NCI-H2171 treated with DMSO at 0.1 percent for 48 hours (cell line): ENCODE measurements at regions not wholly inside any gene's neighbourhood (a gene's known extent, or its start where the extent isn't known, plus 50 kb on each side); places are given as distances from the start of the nearest gene placed in this dataset.

Experiments used
- DNase-seq: peaks from one replicate; lab custom pipeline; 2025; lab: John Stamatoyannopoulos, UW

DNA sequence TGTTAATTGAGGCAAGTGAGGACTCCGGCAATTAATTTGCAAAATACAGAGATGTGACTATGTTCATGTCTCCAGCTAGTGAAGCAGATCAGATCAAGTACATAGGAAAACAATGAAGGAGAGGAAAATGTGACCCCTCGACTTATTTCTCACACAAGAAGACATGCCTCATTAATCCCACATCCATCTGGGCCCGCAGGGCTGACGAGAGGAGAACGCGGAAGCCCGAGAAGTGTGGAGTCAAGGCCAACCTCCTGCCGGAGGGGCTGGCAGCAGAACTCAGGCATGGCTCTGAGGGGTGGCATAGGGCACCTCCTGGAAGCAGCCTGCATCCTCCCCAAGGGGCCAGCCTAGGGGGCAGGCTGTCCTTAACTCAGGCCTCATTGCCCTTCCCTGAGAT is 54.4 kb downstream of the ZNF503 start:
- peak; percentile 6 for DNase-seq

DNA sequence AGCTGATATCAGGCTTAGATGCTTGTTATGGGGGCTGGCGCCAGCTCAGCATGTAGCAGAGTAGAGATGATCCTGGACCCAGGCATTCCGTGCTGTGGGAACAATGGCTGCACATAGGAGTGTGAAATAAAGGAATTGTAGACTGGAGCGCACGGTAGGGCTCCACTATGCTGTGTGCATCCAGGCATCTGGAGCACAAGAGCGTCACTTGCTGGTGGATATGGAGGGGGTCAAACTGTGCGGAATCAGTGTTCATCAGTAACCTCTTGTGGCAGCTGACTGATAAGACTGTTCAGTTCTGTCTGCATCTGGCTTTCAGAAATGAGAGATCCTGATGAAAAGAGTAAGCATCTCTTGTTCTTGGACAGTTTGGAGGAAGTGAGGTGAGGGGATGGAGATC is 55.8 kb downstream of the ZNF503 start:
- no peak for DNase-seq

DNA sequence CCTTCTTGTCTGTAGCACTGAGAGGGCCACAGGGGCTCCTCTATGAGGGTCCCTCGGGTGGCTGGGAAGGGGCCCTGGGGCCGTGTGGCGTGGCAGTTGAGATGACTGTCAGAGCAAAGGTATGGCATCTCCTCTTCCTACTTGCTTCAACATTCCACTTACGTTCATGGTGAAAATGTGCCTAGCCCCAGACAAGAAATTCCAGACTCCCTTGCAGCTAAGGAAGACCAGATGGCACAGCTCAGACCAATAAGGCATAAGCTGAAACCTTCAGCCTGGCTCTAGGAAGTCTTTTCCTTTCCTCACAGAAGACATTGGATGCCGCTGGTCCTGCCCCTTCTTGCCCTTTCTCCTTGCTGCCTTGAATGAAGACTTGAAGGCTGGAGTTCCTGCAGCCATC is 57.4 kb downstream of the ZNF503 start:
- no peak for DNase-seq

DNA sequence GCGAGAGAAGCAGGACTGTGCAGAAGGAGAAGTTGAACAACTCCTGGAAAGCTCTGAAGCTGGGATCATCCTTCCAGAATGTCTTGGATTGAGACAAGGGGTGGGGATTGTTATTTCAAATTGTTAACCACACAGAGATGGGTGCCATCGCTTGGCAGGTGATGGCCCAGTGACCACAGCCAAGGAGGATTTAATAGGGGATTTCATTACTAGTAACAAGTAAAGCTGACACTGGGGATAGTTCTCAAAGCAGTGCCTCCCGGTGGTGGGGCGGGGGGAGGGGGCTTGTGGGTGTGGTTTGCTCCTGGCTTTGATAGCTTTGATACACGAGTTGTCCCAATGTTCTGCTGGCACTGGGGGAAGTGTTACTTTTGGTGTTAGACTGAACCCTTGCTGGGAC is 59.2 kb downstream of the ZNF503 start:
- DNase-seq = no peak

DNA sequence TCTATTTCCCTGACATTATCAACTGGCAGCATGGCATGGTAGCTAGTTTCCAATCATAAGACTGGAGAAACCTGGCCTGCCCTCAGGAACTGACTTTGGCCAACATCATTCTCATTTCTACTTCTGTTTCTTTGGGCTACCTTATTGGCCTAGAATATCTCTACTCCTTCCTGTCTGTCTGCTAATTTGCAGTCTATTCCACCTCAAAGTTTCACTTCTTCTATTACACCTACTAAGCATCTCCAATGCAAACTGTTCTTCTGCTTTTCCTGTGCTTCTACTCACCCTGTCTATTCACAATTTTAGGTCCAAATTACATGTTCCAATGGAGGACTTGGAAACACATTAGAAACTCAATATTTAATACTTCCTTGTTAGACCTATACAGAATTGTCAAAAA is 65.6 kb downstream of the ZNF503 start:
- DNase-seq = no peak

DNA sequence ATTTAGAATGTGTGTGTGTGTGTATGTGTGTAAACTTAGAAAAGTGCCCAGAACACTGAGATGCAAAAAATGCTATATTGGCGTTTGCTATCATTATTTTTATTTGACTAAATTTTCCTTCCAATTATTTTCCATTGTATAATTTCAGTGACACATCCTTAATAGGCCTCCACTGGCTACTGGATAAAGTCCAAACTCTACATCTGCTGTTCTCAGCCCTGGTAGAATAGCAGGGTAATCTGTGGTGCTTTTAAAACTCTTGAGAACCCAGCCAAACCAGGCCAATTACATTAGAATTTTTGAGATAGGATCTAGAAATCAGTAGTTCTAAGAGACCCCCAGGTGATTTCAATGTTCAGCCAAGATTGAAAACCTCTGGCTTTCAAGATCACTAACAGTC is 66.4 kb downstream of the ZNF503 start:
- DNase-seq = no peak

DNA sequence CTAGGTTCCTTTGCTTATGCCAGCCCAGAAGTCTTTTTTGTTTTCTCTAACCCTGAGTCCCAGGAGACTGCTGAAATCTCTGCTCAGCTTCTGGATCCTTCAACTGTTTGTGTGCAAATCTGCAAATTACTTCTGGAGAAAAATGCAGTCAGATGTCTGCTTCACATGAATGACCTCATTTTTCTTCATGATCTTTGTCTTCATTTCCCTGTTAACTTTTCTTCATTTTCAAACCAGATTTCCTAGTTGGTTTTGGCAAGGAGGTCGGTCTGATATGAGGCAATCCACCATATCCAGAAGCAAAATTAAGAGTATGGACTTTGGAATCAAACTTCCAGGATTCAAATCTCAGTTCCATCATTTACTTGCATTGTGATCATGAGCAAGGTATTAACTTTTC is 66.8 kb downstream of the ZNF503 start:
- DNase-seq = no peak

DNA sequence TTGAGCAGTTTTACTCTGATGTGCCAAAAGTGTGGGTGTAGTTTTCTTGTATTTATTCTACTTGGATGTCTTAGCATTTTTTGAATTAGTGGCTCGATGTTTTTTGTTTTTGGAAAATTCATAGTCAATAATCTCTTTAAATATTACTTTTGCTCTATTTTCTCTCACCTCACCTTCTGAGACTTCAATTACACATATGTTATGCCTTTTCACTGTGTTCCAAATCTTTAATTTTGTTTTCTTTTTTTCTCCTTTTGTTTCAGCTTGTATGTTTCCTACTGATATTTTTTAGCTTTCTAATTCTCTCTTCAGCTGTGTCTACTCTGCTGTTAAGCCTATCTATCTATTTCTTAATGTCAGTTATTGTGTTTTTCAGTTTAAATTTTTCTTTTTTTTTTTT is 69.5 kb downstream of the ZNF503 start:
- no peak for DNase-seq

DNA sequence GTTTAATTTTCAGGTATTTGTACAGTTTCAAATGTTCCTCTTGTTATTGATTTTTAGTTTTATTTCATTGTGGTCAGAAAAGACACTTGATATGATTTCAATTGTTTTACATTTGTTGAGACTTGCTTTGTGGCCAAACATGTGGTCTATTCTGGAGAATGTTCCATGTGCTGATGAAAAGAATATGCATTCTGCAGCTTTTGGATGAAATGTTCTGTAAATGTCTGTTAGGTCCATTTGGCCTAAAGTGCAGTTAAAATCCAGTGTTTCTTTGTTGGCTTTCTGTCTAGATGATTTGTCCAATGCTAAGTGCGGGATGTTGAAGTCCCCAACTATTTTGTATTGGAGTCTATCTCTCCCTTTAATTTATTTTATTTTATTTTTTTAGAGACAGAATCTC is 70.5 kb downstream of the ZNF503 start:
- no peak for DNase-seq

DNA sequence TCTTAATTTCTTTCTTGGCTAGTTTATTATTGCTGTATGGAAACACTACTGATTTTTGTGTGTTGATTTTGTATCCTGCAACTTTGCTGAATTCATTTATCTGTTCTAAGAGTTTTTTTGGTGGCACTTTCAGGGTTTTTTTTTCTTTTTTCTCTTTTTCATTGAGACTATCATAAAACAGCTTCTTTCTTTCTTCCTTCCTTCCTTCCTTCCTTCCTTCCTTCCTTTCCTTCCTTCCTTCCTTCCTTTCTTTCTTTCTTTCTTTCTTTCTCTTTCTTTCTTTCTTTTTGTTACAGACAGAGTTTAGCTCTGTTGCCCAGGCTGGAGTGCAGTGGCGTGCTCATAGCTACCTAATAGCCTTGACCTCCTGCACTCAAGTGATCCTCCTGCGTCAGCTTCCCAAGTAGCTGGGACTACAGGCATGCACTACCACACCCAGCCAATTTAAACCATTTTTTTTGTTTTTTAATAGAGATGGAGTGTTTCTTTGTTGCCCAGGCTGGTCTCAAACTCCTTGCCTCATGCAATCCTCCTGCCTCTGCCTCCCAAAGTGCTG is 72.3 kb downstream of the ZNF503 start:
- no peak for DNase-seq

DNA sequence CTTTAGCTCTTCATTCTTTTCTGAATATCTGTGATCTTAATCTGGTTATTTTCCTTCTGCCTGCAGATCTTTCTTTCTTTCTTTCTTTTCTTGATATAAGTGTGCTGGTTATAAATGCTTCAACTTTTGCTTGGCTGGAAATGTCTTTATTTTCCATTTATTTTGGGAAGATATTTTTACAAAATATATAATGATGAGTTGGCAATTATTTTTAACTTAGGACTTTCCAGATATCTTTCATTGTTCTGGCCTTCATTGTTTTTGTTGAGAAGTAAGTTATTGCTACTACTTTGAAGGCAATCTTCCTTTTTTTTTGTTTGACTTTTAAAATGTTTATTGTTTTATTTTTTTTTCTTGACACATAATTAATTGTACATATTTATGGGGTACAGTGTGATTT is 75.3 kb downstream of the ZNF503 start:
- no peak for DNase-seq

DNA sequence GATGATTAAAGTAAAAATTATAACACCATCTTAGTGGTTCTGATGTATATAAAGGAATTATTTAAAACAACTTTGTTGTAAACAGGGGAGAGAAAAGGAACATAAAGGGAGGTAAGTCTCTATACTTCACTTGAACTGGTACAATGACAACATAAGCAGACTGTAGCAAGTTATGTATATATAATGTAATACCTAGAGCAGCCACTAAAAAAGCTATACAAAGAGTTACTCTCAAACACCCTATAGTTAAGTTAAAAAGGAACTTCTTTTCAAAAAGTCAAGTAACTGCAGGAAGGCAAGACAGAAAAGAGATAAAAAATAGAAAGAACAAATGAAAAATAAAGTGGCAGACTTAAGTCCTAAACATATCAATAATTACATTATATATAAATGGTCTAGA is 82.3 kb downstream of the ZNF503 start:
- DNase-seq = no peak

DNA sequence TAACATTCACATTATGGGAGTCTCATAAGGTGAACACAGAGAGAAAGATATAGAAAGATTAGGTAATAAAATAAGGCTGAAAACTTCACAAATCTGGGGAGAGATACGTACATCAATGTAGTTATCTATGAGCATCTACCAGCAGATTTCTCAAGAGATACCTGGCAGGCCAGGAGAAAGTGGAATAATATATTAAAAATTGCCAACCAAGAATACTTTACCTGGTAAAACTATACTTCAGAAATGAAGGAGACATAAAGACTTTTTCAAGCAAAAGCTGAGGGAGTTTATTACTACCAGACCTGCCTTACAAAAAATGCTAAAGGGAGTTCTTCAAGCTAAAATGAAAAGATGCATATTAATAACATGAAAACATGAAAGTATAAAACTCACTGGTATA is 78.8 kb upstream of the COMTD1 start:
- DNase-seq = no peak

DNA sequence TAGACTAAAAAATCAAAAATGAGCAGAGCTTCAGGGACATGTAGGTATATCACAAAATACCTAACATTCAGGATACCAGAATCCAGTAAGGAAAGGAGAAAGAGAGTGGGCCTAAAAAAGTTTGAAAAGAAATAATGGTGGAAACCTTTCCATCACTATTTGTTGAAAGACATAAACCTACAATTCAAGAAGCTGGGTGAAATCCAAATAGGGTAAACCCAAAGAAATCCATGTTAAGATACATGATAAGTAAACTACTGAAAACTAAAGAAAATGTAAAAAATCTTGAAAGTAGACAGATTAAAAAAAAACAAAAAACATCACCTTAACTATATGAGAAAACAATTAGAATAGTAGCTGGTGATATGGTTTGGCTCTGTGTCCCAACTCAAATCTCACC is 76.7 kb upstream of the COMTD1 start:
- DNase-seq = no peak

DNA sequence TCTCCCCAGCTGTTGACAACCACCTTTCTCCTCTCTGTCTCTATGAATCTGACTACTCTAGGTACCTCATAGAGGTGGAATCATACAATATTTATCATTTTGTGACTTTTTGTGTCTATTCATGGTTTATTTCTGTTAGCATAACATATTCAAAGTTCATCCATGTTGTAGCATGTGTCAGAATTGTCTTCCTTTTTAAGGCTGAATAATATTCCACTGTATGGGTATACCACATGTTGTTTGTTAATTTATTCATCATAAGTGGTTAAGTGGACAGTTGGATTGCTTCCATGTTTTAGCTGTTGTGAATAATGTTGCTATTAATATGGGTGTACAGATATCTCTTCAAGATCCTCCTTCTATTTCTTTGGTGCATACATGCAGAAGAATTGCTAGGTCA is 69.9 kb upstream of the COMTD1 start:
- DNase-seq = no peak

DNA sequence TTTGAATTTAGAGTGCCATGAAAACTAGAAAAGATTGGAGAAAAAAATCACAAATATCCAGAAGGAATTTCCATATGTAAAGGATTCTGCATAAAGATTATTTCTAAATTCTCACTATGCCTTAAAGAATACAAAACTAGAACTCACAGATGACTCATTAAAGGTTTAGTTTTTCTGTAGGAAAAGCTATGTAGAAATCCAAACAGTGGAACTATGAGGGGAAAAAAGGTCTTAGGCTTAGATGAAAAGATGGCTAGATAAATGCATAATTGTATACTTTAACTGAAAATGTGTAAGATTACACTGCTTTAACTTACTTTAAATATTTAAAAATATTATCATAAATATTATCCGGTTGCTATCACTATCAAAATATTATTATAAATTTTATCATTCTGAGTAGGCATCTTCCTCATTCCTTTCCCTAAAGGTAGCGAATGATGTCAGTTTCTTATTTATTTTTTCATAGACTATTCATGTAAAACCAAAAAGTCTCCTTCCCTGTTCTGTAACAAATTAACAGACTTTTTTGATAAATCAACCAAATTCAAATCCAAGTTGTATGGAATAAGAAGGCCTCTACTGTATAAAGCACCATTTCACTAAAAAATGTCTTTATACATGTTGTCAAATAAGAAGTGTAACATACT is 69.1 kb upstream of the COMTD1 start:
- DNase-seq = no peak

DNA sequence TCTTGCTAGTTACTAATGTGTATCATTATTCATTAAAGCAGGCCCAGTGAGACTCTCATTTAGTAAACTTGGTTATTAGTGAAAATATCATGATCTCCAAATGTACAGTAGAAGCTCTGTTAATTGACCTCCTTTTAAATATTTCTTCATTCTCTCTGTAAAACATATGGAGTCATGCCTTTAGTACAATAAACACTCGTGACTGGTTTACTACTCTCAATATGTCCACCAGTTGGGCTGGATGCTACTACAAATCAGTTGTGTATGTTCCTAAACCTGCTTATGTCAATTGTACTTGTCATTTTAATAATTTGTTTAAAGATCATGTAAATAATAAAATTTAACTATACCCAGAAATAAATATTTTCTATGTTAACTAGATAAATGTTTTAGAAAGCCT is 68.6 kb upstream of the COMTD1 start:
- DNase-seq = no peak

DNA sequence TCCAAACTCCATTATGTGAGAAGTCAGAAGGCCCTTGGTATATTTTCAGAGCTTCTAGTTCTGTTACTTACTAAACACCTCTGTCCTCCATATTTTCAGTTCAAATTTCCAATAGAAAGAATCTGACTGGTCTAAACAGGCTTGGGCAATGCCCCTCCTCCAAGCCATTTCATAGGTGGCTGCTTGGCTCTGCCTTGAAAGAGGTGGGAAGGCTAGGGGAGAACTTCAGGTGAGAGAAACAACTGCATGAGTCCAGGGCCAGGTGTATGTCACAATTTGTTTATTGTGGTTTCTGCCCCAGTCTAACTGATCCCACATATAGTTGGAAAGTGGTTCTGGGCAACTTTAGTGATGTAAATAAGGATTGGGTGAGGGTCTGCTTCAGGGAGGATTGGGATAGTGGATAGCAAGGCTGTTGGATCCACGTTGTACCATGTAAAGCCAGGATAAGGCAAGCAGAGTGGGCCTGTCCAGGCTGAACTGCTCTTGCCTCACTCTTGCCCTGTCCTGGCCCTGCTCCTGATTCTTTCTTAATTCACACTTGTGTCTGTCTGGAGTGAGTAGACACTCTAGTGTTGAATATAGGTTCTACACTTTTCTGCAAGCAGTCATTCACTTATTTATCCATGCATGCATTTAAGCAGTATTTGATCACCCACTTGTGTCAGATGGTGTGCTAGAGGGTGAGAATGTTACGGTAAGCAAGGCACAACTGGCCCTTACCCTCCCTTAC is 67.5 kb upstream of the COMTD1 start:
- DNase-seq = no peak

DNA sequence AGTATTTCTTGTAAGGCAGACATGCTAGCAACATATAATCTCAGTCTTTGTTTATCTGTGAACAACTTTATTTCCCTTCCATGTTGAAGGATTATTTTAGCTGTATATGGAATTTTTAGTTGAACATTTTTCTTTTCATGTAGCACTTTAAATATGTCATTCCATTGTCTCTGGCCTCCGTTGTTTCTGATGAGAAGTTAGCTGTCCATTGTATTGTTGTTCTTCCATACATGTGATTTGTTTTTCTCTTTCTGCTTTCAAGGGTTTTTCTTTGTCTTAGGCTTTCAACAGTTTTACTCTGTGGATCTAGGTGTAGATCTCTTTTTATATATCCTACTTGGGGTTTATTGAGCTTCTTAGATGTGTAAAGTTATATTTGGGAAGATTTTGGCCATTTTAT is 66.3 kb upstream of the COMTD1 start:
- no peak for DNase-seq

DNA sequence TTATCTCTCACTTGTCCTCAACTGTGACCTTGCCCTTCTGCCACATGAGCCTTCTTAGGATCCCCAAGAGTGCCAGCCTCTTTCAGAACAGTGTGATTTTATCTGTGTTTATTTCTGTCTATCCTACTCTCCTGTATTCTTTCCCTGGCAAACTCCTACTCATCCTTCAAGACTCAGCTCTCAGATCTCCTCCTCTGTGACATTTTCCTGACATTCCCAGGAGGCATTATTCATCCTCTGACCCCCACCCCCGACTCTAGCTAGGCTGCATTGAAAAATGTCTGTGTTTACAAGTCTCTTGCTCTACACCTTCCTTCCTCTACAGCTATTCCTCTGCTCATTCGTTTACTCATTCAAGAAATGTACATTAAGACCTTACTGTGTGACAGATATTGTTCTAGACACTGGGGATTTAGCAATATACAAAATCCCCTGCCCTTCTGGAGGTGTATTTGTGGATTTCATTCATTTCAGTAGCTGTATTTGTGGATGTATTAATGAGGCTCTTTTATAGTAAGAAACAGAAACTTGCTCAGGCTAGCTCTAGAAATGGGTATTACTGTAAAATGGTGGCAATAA is 61.4 kb upstream of the COMTD1 start:
- DNase-seq = no peak

DNA sequence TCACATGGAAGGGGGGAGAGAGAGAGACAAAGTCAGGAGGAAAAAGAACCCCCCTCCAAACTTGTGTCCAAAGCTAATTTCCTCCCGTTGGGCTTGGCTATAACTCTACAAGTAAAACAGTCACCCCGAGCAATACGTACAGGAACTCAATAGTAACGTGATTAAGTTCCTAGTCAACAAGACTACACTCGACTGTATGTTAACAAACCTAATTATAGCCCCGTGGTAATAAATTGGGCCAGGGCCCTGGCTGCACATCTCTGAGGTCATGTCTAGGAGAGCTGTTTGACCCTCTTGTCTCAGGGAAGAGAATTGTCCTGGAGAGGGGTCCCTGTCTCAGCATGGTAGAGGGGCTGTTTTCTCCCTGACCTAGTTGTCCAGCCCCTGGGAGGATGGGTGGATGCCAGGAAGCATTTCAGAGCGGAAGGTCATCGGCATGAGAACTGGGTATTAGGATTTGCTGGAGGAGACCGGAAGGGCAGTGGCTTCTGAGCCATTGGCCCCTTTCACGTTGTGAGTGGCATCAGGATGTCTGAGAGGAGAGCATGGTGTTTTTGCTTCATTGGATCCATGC is 60.2 kb upstream of the COMTD1 start:
- DNase-seq = no peak

DNA sequence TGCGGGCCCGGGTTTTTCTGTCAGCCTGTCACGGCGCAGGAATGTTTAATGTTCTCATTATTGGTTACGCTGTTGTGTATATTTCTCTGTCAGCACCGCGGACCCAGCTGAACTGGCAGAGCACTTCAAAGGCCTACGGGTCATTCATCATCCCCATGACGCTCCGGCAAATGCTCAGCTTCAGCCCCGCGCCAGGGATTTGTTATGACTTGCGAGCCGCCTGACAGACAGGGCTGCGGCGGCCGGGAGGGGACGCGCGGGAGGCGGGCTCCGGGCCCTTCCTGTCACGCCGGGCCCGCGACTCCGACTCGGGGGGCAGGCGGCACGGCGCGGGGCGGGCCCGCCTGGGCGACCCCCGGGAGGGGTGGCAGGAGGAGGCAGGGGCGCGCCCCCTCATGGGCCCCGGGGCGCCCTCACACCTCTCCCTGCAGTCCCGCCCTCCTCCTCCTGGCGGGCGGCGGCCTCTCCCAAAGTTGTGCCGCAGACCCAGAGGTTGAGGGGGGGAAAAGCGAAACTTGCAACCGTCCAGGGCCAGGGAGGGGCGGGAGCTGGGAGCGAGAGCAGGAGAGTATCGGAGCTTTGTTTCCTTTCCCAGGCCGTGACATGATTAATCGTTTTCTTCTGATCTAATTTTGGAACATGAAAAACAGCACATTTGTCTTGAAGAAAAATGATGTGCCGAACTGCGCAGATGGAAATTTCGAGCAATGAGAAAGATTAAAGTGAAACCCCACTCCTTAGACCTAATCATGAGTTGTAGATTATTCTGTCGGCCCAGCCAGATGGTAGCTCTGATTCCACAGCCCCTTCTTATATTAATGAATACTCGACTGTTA is 59.3 kb upstream of the COMTD1 start:
- peak; percentile 52 for DNase-seq
